Left renal pelvis (tissue), 4 donors: ENCODE measurements at regions not wholly inside any gene's neighbourhood (a gene's known extent, or its start where the extent isn't known, plus 50 kb on each side); places are given as distances from the start of the nearest gene placed in this dataset.

Experiments used
- DNase-seq, 4 donors: peaks; one replicate each; pipeline ENCODE4 v3.0.0-alpha.2; 2013; ENCODE audit warnings: low read depth in 4 of 4, low spot score in 3 of 4

DNA sequence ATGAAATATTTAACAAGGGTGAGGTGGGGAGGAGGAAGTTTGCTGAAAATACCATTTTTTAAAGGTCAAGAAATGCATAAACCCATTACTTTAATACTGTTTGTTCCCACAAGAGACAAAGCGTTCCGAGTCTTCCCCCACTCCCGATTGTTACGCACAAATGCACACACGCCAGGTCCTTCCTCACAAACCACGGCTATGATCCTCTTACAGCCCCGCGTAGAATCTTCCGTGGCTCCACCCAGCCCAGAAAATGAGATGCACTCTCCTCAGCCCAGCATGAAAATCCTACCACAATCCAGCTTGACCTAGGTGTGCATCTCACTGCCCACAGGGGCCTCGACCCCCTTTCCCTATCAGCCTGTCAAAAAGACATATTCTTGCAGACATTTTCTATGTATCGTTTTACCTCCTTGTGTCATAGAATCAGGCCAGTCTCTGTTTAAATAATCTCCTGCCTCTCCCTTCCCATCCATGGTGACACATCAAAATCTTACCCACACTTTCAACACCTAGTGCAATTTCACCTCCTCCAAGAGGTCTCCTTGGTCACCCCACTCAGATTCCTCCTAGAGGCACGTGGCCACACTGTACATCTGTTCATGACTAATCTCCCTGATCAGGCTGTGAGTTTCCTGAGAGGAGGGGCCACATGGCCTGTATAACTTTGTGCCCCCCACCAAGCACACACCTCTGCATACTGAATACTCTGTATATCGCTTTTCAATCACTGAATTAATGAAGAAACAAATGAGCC, 491.0 kb upstream of the KLHL29 start:
- DNase-seq = no peak

DNA sequence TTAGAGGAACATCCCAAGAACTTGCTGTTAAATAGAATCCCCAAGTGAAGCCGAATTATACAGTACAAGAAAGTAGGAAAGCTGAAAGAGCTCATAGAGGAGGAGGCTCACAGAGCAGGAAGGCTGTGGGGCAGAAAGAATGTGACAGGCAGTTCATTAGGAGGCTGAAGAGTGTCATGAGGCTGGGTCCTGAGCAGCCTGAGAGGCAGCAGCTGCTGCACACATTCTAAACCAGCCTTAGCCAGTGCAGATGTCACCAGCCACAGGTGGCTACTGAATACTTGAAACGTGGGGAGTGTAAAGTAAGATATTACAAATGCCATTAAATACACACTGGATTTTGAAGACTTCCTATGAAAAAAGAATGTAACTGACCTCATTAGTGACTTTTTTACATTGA, 490.2 kb upstream of the KLHL29 start:
- DNase-seq = no peak

DNA sequence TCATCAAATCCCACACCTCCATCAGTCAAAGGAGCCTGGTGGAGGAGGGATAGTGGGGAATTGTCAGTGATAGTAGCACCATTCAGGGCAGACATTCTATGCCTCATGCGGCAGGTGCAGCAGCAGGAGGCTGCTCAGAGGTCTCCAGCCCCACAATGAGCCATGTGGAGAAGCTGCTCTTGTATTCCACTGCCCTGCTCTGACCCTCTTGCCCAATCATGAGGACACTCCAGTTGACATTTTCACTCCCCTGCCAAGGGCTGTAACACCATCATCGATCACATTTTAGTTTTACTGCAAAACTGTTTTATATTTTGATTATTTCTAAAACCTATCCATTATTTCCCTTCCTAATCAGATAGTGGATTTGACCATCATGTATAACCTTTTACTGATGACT, 487.6 kb upstream of the KLHL29 start:
- DNase-seq = no peak

DNA sequence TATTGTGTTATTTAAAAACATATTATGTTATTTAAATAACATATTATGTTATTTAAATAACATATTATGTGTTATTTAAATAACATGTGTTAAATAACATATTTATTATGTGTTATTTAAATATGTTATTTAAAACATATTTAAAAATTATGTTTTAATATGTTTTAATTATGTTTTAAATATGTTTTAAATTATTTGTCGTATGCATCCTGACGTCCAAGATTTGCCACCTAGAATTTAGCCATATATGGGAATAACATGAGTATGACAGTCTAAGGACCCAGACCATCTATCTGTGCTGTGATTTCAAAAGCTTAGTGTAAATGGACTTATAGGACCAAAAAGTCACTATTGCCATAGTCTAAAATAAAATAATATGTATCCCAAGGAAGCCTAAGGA, 484.3 kb upstream of the KLHL29 start:
- DNase-seq = no peak

DNA sequence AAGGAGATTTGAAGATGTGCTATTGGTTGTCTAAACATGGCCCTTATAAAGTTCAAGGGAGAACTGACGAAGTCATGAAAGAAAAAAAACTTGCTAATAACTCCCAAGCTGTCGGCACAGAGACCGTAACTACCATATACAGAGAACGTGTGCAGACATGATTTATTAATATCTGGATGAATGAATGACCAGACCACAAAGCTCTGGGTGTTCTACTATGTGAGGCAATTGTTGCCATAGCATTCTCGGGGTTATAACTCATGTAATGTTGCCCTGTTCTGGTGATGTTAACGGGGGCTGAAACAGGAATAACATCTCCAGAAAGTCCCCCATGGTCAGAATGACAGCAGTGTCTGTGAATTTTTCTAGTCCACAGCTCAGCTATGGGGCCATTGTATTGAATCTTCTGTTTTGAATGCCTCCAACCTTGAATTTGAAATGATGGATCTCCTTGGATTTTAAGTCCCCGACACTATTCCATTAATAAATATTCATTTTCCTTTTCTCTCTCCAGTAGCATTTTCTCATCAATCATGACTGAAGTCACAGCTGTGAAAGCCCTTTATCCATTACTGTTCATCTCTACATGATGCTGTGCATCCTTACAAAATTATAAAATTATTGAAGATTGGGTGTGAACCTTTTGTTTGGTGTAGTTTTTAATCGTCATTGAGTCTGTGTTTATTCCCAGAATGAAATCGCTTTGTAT, 483.4 kb upstream of the KLHL29 start:
- DNase-seq = no peak

DNA sequence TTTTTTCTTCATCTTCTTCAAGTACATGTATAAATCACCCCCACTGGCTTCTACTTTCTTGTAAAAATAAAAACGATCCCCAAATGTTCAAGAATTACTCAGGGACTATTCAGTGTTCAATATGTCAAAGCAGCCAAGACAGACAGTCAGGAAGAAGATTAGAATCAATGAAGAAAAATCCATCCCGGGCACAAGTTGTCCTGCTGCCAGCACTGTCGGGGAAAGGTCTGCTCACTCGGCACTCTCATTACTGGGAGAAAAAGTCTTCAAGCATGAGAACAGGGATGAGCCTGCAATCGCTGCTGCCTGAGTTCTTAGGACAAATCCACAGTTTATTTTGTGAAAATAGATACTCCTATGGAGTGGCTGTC, 482.8 kb upstream of the KLHL29 start:
- no peak for DNase-seq

DNA sequence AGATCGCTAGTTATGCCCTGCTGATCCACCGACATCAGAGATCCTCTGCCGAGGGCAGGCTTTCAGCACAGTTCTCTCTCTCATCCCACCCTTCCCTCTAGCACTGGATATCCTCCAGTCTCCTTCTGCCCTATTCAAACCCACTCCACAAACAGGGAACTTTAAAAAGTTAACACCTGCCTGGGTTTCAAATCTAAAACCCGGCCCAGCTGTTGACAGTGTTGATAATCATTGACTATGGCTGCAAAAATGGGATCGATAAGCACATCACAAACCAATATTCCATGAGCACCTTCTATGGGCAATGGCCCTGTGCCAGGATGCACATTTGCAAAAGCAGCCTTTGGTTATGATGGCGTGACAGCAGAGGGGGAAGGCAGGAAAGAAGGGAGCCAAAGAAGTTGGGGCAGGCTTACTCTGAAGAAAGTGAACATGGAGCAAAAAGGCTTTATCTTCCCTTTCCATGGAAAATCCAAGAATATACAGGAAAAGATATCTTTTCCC, 482.3 kb upstream of the KLHL29 start:
- DNase-seq = no peak

DNA sequence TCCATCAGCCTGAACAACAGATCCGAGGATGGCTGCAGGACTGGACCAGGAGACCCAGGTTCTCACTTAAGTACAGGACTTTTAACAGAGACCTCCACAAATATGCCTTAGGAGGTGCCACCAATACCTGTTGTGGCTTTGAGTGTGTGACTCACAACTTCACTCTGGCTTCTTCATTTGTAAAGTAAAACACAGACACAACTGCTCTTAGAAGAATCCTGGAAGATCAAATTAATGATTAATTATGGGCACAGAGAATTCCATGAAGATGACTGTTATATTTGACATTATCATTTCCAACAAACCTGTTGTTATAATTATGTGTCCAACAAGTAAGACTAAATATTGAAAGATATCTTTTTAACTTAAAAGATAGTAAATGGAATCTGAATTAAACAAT, 481.4 kb upstream of the KLHL29 start:
- no peak for DNase-seq

DNA sequence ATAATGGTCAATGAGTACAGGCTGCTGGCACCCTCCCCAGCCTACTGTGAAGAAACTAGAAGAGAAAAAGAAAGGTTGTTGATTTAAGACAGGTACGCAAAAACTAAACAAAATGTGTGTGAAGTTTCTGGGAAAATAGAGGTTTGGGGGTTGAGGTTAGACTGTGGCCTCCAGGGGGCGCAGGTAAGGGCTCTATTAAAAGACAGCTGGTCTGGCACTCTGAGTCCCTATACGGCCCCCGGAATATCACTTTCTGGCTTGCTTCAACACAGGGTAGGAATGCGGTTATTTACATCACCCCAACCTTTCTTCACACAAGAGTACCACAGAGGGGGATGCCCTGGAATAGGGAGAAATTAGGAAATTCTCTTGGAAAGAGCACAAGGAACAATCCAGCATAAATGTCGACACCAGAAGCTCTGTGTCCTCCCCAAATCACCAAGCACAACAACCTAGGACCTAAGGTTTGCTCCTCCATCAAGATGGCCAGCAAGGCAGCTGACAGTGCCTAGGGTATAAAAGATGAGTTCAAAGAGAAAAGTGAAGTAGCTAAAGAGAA, 480.8 kb upstream of the KLHL29 start:
- no peak for DNase-seq

DNA sequence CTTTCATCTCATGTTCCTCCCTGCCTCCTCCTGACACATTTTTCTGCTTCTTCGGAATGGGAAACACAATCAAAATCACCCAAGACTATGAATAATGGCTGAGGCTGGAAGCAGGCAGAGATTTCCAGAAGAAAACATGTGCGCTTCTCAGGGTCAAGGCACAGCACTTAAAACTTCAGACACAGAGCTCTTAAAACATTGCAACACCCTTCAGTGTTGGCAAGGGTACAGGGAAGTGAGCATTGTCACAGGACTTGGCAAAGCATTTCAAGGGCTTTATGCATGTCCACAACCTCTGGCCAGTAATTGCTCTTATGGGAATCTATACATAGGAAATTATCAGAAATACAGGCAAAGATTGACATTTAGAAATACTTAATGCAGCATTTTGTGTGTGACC, 477.6 kb upstream of the KLHL29 start:
- no peak for DNase-seq

DNA sequence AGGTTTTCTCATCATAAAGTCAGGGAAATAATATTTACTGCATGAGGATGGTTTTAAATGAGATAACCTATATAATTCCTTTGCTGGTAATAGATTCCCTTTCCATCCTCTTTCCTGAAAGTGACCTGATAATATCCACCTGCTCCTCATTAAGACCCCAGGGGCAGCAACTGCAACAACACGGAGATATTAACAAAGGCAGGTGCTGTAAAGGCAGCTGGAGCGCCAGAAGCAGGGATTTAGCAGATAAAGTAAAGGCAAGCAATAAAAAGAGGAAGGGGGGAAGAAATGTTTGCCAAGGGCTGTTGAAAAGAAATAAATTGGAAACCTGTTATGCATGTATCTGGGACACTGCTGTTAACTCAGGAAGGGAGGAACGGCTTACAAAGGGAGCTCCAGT, 472.6 kb upstream of the KLHL29 start:
- no peak for DNase-seq

DNA sequence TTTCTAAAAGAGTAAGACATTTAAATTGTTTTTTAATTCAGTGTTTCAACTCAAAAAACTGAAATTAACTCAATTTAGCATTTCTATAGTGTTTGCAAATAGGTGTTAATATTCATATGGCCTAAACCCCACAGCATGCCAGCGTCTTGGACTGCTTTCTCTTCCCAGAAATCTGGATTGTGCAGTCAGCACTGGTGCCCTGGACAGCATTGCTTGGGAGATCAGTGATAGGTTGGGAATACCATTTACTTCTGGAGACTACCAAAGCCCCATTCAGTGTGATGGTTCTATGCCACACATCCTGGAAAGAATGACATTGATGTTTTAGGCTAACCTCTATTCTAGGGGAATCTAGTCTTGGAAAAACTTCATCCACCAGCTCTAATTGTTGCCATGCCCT, 455.0 kb upstream of the KLHL29 start:
- DNase-seq = no peak

DNA sequence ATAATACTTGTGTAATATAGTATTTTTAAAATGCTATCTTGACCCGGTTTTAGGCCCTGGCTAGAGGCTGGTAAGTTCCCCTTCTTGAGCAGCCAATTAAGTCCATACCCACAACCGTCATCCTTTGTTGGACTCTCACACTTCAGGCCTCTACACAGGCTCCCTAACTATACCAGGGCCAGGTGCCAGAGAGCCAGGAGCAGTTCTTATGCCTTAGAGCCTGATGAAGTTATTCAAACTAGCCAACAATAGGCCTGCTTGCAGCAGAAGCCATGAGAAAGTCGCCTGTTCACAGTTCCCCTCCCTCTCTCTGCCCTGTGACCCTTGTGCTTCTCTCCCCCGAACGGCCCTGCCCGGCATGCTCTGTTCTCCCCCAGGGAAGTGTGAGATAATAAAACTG, 454.2 kb upstream of the KLHL29 start:
- DNase-seq = peak in 1 of 4 donors; percentile 8

DNA sequence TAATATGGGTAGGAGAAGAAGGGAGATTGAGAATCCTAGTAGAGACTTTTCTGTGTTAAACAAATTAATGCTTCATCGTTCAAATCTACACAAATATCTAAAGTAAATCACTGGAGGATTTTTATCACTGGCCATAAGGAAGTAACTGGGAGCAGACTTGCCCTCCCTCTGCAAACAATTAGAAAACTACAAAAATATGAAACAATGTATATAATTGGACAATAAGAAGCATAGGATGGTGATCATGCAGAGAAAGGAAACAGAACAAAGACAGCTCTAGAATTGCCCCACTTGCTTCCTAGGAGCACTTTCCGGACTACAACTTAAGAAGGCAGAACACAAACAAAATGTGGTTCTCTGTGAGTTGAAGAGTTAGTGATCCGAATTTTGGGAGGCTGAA, 452.7 kb upstream of the KLHL29 start:
- DNase-seq = no peak

DNA sequence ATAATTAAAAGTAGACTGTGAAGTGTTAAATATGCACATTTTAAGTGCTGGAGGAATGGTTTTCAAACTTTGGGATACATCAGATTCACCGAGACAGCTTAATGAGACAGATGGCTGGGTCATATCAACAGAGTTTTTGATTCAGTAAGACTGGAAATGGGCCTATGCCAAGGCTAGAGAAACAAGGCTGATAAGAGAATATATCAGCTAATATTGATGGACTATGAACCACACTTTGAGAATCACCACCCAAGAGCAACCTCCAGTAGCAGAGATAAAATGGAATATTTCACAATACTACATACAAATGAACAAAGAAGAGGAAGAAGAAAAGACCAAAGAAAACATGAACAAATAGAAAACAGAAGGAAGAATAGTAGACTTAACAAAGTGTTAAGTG, 450.2 kb upstream of the KLHL29 start:
- no peak for DNase-seq

DNA sequence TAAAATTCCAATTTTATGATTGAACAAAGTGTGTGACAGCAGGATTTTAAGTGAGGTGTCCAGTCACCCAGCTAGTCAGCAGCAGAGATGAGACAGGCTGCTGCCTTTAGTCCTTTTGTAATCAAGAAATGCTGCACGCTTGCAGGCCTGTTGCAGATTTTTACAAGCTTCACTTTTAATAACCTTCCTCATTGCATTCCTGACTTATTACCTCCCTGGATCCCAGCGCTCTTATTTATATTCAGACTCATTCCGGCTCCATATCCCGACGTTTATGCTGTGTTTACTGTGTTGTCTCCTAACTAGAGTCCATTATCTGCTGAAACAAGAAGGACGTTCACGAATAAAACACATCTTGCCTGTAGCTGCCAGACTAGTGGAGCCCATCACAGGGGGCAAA, 442.5 kb upstream of the KLHL29 start:
- DNase-seq = no peak

DNA sequence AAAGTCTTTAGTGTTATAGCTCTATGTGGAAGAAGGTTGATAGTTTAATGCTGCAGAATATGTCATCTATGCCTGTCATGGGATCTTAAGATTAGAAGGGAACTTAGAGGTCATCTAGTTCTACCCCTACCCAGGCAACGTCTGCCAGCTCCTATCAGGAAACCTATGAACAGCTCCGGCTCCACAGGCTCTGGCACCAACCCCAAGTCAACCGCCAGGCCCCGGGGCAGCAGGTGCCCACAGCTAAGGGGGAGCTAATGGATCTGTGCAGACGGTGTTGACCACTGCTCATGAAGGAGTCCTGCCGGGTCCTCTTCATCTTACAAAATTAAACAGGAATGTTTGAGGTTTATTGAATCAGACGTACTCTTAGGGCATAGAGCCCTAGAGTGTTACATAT, 440.8 kb upstream of the KLHL29 start:
- no peak for DNase-seq

DNA sequence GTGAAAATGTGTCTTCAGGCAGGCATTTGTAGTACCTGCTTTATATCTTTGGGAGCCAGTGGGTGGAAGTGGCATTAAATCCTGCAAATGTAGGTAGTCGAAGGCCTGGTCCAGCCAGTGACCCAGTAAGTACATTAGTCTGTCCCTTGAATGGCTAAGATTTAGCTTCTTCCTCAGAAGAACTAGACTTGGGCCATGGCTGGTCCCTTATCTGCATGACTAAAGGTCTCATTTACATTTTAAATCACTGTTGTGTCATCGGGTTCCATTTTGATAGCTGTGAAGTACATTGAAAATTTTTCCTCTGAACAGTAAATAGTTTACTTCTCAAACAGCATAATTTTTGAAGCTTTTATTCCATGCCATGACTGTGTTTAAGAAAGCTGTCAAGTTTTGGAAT, 438.4 kb upstream of the KLHL29 start:
- DNase-seq = no peak

DNA sequence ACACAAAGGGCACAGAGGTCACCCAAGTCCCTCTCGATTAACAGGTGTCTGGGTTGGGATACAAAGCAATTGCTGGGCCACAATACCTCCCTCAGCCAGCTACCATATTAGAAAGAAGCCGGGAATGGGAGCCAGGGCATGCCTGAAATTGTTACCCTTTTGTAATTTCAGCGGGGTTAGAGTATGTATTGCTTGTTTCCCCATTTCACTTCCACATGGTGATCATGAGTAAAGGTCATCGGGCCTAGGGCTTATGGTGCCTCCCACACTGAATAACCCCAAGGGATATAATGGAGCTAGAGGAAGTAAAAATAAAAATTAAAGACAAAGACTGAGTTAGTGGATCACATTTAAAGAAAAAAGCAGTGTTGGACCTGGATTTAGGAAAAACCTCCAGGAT, 437.2 kb upstream of the KLHL29 start:
- no peak for DNase-seq

DNA sequence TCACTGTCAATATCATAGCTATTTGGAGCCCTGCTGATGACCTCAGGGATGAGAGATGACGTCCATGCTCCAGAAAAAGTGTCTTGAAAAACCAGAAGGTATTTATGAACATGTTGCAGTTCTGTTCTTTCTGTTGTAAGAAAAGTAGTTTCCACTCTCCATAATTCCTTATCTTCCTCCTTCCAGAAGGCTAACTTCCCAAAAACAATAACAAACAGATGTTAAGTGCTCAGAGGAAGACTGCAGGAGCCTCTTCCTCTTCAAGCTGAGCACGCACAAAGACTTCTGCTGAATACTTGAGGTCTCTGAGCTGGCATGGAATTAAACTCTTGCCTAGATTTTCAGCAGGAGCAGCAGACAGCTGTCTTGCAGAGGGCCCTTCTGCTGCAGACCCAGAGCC, 434.5 kb upstream of the KLHL29 start:
- DNase-seq = no peak

DNA sequence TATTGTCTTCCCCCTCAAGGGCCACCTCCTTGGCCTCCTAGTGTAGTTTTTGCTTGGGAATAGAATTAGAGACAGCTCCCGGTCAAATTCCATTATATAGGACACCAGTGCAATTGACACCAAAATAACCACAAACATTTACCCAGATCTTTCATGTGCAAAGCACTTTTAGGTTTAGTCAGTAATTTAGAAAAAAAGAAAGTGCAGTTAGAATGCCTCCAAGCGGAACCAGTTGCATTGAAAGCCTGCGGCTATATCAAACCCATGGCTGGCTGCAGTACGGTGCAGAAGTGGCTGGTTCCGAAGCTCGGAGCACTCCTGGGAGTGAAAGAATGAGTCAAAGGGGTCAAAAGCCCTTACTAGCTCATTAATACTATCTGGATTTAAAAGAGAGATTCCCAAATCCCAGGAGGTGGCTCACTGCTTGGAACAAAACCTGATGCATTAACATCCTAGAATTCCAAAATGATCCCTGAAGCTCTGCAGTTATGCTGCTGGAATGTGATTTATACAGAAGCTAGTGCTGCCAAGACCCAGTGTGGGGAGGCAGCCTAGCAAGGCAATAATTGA, 432.2 kb upstream of the KLHL29 start:
- no peak for DNase-seq

DNA sequence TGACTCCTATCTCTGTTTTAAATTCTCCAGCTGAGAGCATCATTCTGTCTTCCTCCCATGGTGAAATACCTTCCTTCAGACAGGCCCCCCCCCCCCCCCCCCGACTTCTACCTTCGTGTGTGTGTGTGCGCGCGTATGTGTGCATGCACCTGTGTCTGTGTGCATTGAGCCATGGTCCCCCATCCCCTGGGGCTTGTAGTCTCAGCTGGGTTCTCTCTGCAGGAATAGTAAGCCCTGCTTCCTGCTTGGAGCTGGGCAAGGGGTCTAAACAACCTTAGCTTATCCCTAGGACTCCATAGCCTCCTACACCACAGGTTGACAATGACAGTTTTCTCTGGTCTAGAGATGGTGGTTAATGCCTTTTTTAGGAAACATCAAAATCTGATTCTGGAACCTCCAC, 427.5 kb upstream of the KLHL29 start:
- DNase-seq = peak in 1 of 4 donors; percentile 10
